Caki2 (cell line): ENCODE measurements at regions not wholly inside any gene's neighbourhood (a gene's known extent, or its start where the extent isn't known, plus 50 kb on each side); places are given as distances from the start of the nearest gene placed in this dataset.

Experiments
- DNase-seq: peaks from one replicate; pipeline ENCODE4 v3.0.0-alpha.2; 2015; ENCODE audit warnings: low read depth
- in situ Hi-C: cut with HindIII; loops from 2 replicates; pipeline ENCODE4 v1.10.0; 2016; ENCODE audit warnings: low sequenced_read_pairs, low pct_unique_long_range_greater_than_20kb, mixed read lengths

DNA sequence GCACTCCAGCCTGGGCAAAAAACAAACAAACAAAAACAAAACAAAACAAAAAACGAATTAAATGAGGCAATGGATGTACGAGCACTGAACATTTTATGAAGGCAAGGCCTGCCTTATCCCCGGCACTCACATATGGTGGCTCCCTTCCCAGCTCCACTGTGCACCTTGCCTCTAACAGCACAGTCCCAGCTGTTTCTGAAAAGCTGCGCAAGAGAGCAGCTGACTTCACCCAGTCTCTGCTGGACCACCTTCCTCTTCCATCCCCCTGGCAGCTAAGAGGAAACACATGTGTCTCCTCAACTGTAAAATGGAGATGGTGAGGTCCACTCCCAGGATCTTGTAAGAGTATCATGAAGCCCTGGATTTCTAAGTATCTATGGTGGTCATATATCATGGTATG is 100.7 kb downstream of the KLF4 start:
- in situ Hi-C loops, result no loop called here
- DNase-seq, result no peak

DNA sequence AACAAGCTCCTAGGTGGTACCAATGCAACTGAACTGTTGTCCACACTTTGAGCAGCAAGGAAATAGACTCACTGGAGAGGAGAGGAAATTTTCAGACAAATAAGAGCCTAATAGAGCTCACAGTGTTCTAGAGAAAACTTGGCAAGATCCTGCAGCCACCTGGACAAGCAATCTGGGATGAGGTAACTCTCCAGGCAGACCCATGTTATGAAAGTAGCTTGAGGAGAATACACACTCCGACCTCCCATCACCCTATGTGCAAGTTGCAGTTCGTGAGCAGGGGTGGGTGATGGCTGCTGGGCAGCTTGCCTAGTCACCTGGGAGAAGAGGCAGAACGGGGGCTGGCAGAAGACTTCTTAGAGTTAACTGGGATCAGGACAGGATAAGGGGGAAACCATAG is 102.2 kb downstream of the KLF4 start:
- DNase-seq, result no peak

DNA sequence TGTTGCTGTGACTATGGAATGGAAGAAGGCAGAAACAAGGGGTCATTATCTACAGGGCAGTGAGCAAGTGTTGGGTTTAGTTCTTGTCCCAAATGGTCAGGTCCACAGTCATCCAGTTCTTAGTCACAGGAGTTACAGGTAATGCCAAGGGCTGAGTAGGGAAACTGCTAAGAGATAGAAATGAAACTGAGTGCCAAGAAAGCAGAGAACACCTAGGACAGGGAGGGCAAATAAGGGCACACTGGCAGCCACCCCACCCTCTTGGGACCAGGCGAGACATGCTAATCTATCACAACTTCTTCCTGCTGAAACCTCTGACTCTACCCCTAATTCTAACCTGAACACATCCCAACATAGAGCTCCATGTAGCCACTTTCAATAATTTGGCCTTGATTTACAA is 103.2 kb downstream of the KLF4 start:
- no peak for DNase-seq
- in situ Hi-C loops, result no loop called here

More for the DNA sequence above, 102.2 kb downstream of the KLF4 start:
- in situ Hi-C loops, result no loop called here
